GM12865 (cell line): ENCODE measurements at regions not wholly inside any gene's neighbourhood (a gene's known extent, or its start where the extent isn't known, plus 50 kb on each side); places are given as distances from the start of the nearest gene placed in this dataset.

ENCODE experiments used
- DNase-seq: peaks from one replicate; pipeline ENCODE4 v3.0.0; 2010; ENCODE audit warnings: low read depth
- H3K4me3 ChIP-seq: 2 replicates; pipeline ENCODE4 v1.5.1; 2011; ENCODE audit warnings: mild to moderate bottlenecking, low read depth, low read length, control low read depth
- CTCF ChIP-seq: IDR thresholded peaks from 2 replicates; pipeline ENCODE4 v1.5.1; 2011; ENCODE audit warnings: low read length, control low read depth, low read depth, inconsistent platforms; ENCODE audit not compliant: insufficient read depth; ENCODE audit errors: missing control alignments

GRCh38 chr2:216949700-216950413, 90.0 kb upstream of the TNP1 start:
- no peak overlapping the region for H3K4me3 ChIP-seq
- no peak for TF ChIP-seq CTCF
- peak; percentile 18 for DNase-seq

- DNase-seq, result no peak
- H3K4me3 ChIP-seq, result no peak overlapping the region
- TF ChIP-seq CTCF, result no peak
These were observed 87.2 kb upstream of the TNP1 start for GRCh38 chr2:216947055-216947454.

- DNase-seq, result no peak
- H3K4me3 ChIP-seq, result no peak overlapping the region
- no peak for TF ChIP-seq CTCF
These were observed 84.9 kb upstream of the TNP1 start for GRCh38 chr2:216944733-216945132.

GRCh38 chr2:216943109-216943508, 83.2 kb upstream of the TNP1 start:
- DNase-seq, result no peak
- H3K4me3 ChIP-seq, result no peak overlapping the region
- no peak for TF ChIP-seq CTCF

GRCh38 chr2:216942465-216942864, 82.6 kb upstream of the TNP1 start:
- DNase-seq, result no peak
- H3K4me3 ChIP-seq, result no peak overlapping the region
- TF ChIP-seq CTCF, result no peak

GRCh38 chr2:216942016-216942415, 82.2 kb upstream of the TNP1 start:
- DNase-seq, result no peak
- TF ChIP-seq CTCF, result no peak
- H3K4me3 ChIP-seq, result no peak overlapping the region

GRCh38 chr2:216936954-216937357, 77.1 kb upstream of the TNP1 start:
- DNase-seq, result no peak
- no peak overlapping the region for H3K4me3 ChIP-seq
- no peak for TF ChIP-seq CTCF
